ENCODE measurements at regions not wholly inside any gene's neighbourhood (a gene's known extent, or its start where the extent isn't known, plus 50 kb on each side); places are given as distances from the start of the nearest gene placed in this dataset.

- DNase-seq (ENCODE audit: low read depth): peak; percentile 70
- TF ChIP-seq CTCF (IDR thresholded peaks at IDR 0.05; ENCODE audit: insufficient read depth, low read depth, low read length, missing control alignments): no peak
- H3K4me3 ChIP-seq (ENCODE audit: low read length): no peak overlapping the region
Observed at GRCh38 chr2:212626371-212626918, 87.8 kb upstream of the ERBB4 start.

- no peak for TF ChIP-seq CTCF (IDR thresholded peaks at IDR 0.05; ENCODE audit: insufficient read depth, low read depth, low read length, missing control alignments)
- no peak overlapping the region for H3K4me3 ChIP-seq (ENCODE audit: low read length)
- DNase-seq (ENCODE audit: low read depth): peak; percentile 91
Observed at GRCh38 chr2:212619954-212620353, 81.4 kb upstream of the ERBB4 start.

GRCh38 chr2:212618636-212619035, 80.0 kb upstream of the ERBB4 start:
- no peak overlapping the region for H3K4me3 ChIP-seq (ENCODE audit: low read length)
- DNase-seq (ENCODE audit: low read depth): peak; percentile 97
- no peak for TF ChIP-seq CTCF (IDR thresholded peaks at IDR 0.05; ENCODE audit: insufficient read depth, low read depth, low read length, missing control alignments)

- TF ChIP-seq CTCF (IDR thresholded peaks at IDR 0.05; ENCODE audit: insufficient read depth, low read depth, low read length, missing control alignments): no peak
- DNase-seq (ENCODE audit: low read depth): no peak
- H3K4me3 ChIP-seq (ENCODE audit: low read length): no peak overlapping the region
Observed at GRCh38 chr2:212610872-212611425, 72.3 kb upstream of the ERBB4 start.

GRCh38 chr2:212609479-212609878, 70.9 kb upstream of the ERBB4 start:
- TF ChIP-seq CTCF (IDR thresholded peaks at IDR 0.05; ENCODE audit: insufficient read depth, low read depth, low read length, missing control alignments): no peak
- no peak overlapping the region for H3K4me3 ChIP-seq (ENCODE audit: low read length)
- no peak for DNase-seq (ENCODE audit: low read depth)

GRCh38 chr2:212607080-212607479, 68.5 kb upstream of the ERBB4 start:
- no peak for DNase-seq (ENCODE audit: low read depth)
- TF ChIP-seq CTCF (IDR thresholded peaks at IDR 0.05; ENCODE audit: insufficient read depth, low read depth, low read length, missing control alignments): no peak
- H3K4me3 ChIP-seq (ENCODE audit: low read length): no peak overlapping the region

GRCh38 chr2:212606232-212606631, 67.6 kb upstream of the ERBB4 start:
- no peak for TF ChIP-seq CTCF (IDR thresholded peaks at IDR 0.05; ENCODE audit: insufficient read depth, low read depth, low read length, missing control alignments)
- no peak for DNase-seq (ENCODE audit: low read depth)
- H3K4me3 ChIP-seq (ENCODE audit: low read length): no peak overlapping the region

Data from epithelial cell of esophagus (primary cell).